HCT116 (cell line): ENCODE measurements at regions not wholly inside any gene's neighbourhood (a gene's known extent, or its start where the extent isn't known, plus 50 kb on each side); places are given as distances from the start of the nearest gene placed in this dataset.

Experiments
- CEBPB ChIP-seq: IDR thresholded peaks from 2 replicates; pipeline ENCODE4 v1.6.1; 2012; ENCODE audit warnings: low read depth
- EZH2 ChIP-seq: fragments of 200-600 bp; sonication (generic); IDR thresholded peaks from 2 replicates; pipeline ENCODE4 v1.6.1; 2017; ENCODE audit warnings: antibody characterized with exemption, mixed run types
- MAX ChIP-seq: IDR thresholded peaks from 2 replicates; pipeline ENCODE4 v1.6.1; 2012
- POLR2AphosphoS5 ChIP-seq: IDR thresholded peaks from 2 replicates; pipeline ENCODE4 v1.6.1; 2011; ENCODE audit warnings: mild to moderate bottlenecking, low read depth, low read length, moderate library complexity
- SIN3A ChIP-seq: IDR thresholded peaks from 2 replicates; pipeline ENCODE4 v1.6.1; 2012; ENCODE audit warnings: low read depth
- TF ChIP-seq, protein P1 (sequence below), 3 experiments: fragments of 200-600 bp in 1 of 3; sonication (generic) in 1 of 3; IDR thresholded peaks in 2 of 3; conservative IDR thresholded peaks in 1 of 3; 2 replicates each; pipeline ENCODE4 v1.5.1; 2012 to 2017; ENCODE audit warnings: low read depth in 2 of 3, low read length in 2 of 3, antibody characterized with exemption in 1 of 3, borderline replicate concordance in 1 of 3, control low read depth in 1 of 3, mild to moderate bottlenecking in 1 of 3, mixed read lengths in 1 of 3, mixed run types in 1 of 3, moderate library complexity in 1 of 3; ENCODE audit not compliant: insufficient read depth in 1 of 3

DNA sequence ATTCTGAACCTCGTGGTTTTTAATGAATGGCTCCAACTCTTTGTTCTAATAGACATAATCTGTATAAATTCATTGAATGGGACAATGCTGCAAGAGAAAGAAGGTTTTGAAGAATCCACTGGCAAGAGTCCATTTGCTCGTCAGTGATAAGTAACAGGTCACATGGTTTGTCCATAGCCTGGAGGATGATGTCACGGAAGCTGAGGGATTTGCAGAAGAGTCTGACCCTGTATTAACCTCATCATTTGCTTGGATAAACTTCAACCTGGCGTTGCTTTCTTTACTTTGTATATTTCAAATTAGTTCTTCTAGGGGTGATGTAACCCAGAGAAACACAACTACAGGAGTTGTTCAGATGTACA lies 197.4 kb downstream of the GAS1 start:
- TF ChIP-seq POLR2AphosphoS5 (no peak), SIN3A (no peak), EZH2 (no peak), MAX (no peak), CEBPB (no peak)
- TF ChIP-seq, protein P1, sequence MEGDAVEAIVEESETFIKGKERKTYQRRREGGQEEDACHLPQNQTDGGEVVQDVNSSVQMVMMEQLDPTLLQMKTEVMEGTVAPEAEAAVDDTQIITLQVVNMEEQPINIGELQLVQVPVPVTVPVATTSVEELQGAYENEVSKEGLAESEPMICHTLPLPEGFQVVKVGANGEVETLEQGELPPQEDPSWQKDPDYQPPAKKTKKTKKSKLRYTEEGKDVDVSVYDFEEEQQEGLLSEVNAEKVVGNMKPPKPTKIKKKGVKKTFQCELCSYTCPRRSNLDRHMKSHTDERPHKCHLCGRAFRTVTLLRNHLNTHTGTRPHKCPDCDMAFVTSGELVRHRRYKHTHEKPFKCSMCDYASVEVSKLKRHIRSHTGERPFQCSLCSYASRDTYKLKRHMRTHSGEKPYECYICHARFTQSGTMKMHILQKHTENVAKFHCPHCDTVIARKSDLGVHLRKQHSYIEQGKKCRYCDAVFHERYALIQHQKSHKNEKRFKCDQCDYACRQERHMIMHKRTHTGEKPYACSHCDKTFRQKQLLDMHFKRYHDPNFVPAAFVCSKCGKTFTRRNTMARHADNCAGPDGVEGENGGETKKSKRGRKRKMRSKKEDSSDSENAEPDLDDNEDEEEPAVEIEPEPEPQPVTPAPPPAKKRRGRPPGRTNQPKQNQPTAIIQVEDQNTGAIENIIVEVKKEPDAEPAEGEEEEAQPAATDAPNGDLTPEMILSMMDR (IDR thresholded peaks at IDR 0.05 in 2 of 3, conservative IDR thresholded peaks at IDR 0.05 in 1 of 3; ENCODE audit: borderline replicate concordance in 1 of 3, insufficient read depth in 1 of 3, low read depth in 2 of 3, low read length in 2 of 3): no peak
